ENCODE measurements at regions not wholly inside any gene's neighbourhood (a gene's known extent, or its start where the extent isn't known, plus 50 kb on each side); places are given as distances from the start of the nearest gene placed in this dataset.

DNA sequence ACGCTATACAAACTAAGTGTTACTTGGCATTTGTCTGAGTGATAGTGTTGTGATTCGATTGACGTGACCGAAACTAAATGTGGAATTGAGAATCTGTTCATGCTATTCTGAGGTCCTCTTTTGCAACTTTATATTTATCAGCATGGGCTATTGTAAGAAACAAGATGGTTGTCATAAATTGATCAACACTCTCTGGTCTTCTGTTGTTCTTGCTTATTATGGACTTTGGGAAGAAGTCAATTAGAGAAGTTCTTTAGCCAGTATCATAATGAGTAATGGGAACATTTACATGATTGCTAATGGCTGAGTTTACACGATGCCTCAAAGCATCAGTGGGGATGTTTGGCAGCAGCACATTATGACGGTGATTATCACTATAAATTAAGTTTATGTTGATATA, 195.0 kb downstream of the CD83 start:
- TF ChIP-seq, protein P1, sequence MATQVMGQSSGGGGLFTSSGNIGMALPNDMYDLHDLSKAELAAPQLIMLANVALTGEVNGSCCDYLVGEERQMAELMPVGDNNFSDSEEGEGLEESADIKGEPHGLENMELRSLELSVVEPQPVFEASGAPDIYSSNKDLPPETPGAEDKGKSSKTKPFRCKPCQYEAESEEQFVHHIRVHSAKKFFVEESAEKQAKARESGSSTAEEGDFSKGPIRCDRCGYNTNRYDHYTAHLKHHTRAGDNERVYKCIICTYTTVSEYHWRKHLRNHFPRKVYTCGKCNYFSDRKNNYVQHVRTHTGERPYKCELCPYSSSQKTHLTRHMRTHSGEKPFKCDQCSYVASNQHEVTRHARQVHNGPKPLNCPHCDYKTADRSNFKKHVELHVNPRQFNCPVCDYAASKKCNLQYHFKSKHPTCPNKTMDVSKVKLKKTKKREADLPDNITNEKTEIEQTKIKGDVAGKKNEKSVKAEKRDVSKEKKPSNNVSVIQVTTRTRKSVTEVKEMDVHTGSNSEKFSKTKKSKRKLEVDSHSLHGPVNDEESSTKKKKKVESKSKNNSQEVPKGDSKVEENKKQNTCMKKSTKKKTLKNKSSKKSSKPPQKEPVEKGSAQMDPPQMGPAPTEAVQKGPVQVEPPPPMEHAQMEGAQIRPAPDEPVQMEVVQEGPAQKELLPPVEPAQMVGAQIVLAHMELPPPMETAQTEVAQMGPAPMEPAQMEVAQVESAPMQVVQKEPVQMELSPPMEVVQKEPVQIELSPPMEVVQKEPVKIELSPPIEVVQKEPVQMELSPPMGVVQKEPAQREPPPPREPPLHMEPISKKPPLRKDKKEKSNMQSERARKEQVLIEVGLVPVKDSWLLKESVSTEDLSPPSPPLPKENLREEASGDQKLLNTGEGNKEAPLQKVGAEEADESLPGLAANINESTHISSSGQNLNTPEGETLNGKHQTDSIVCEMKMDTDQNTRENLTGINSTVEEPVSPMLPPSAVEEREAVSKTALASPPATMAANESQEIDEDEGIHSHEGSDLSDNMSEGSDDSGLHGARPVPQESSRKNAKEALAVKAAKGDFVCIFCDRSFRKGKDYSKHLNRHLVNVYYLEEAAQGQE (IDR thresholded peaks at IDR 0.05; ENCODE audit: insufficient read depth in 1 of 2, low read depth in 2 of 2, low read length in 2 of 2): no peak
- no peak for TF ChIP-seq SIN3A (IDR thresholded peaks at IDR 0.05; ENCODE audit: borderline replicate concordance, insufficient read depth, low read length)
- TF ChIP-seq FOXP2 (optimal IDR thresholded peaks at IDR 0.05; ENCODE audit: borderline replicate concordance, extremely low read depth, extremely low read length, insufficient read depth): no peak
- TF ChIP-seq POLR2AphosphoS5 (IDR thresholded peaks at IDR 0.05; ENCODE audit: low read depth, low read length): no peak
- no peak for TF ChIP-seq TAF1 (IDR thresholded peaks at IDR 0.05; ENCODE audit: borderline replicate concordance, insufficient read depth, low read length)

DNA sequence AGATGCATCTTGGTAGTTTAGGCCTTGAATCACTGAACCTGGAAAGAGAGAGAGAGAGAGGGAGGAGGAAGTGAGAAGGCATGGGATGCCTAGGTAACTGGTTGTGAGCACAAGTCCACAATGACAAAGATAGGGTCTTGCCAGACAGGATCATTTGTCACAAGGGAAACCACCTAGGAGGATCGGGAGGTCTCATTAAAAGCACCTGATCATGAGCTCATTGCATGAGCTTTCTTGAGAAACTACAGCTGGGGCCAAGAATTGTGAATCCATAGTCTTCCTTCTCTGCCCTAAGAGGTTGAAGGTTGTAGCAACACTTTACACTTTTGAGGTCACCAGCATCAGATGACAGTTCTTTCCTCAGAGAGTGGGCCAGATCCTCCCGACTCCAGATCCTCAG, 195.7 kb downstream of the CD83 start:
- TF ChIP-seq FOXP2 (optimal IDR thresholded peaks at IDR 0.05; ENCODE audit: borderline replicate concordance, extremely low read depth, extremely low read length, insufficient read depth) (no peak), SIN3A (IDR thresholded peaks at IDR 0.05; ENCODE audit: borderline replicate concordance, insufficient read depth, low read length) (no peak), POLR2AphosphoS5 (IDR thresholded peaks at IDR 0.05; ENCODE audit: low read depth, low read length) (no peak), TAF1 (IDR thresholded peaks at IDR 0.05; ENCODE audit: borderline replicate concordance, insufficient read depth, low read length) (no peak)
- TF ChIP-seq, protein P1 (IDR thresholded peaks at IDR 0.05; ENCODE audit: insufficient read depth in 1 of 2, low read depth in 2 of 2, low read length in 2 of 2): no peak

DNA sequence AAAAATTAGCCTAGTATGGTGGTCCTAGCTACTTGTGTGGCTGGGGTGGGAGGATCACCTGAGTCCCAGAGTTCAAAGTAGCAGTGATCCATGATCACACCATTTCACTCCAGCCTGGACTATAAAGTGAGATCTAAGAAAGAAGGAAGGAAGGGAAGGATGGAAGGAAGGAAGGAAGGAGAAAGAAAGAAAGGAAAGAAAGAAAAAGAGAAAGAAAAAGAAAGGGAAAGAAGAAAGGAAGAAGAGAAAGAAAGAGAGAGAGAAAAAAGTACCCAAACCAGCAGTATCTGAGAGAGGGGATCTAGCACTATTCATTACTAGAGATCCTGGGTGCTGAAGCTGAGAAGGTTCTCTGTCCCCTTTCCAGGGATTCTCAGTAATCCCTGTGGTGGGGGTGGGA, 197.8 kb downstream of the CD83 start:
- TF ChIP-seq POLR2AphosphoS5 (IDR thresholded peaks at IDR 0.05; ENCODE audit: low read depth, low read length) (no peak), SIN3A (IDR thresholded peaks at IDR 0.05; ENCODE audit: borderline replicate concordance, insufficient read depth, low read length) (no peak), TAF1 (IDR thresholded peaks at IDR 0.05; ENCODE audit: borderline replicate concordance, insufficient read depth, low read length) (no peak), FOXP2 (optimal IDR thresholded peaks at IDR 0.05; ENCODE audit: borderline replicate concordance, extremely low read depth, extremely low read length, insufficient read depth) (no peak)
- TF ChIP-seq, protein P1 (IDR thresholded peaks at IDR 0.05; ENCODE audit: insufficient read depth in 1 of 2, low read depth in 2 of 2, low read length in 2 of 2): no peak

DNA sequence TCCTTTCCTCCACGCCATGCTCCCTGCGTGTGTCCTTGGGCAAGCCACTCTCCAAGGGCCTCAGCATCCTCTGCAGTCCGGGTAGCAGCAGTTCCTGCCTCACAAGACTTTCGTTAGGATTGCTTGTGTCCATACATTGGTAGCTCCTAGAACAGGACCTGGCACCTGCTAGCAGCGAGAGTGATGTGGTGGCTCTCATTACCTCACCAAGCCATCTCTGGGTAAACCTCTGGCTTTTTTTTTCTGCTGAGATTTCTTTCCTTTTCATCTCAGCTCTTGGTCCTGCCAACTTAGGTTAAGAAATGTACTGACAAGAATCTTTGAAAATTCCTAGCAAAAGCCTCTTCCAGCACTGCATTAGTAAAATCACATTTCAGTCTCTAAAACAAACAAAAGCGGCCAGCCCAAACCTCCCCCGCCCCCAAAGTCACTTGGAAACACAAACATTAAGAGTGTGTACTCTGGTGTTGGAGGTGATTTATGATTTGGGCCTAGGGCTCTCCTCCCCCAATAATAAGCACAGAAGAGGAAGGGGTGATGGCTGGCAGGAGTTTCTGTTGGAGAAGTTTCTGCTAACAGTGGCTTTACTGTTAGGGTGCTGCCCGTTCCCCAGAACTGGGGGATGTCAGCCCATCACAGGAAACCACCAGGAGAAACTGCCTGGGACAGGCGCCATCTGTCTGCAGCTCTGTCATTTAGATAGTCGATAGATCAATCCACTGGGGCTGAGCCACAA, 199.2 kb downstream of the CD83 start:
- TF ChIP-seq, protein P1 (IDR thresholded peaks at IDR 0.05; ENCODE audit: insufficient read depth in 1 of 2, low read depth in 2 of 2, low read length in 2 of 2): no peak
- no peak for TF ChIP-seq POLR2AphosphoS5 (IDR thresholded peaks at IDR 0.05; ENCODE audit: low read depth, low read length)
- no peak for TF ChIP-seq SIN3A (IDR thresholded peaks at IDR 0.05; ENCODE audit: borderline replicate concordance, insufficient read depth, low read length)
- TF ChIP-seq TAF1 (IDR thresholded peaks at IDR 0.05; ENCODE audit: borderline replicate concordance, insufficient read depth, low read length): no peak
